HG02840 (cell line): ENCODE measurements at regions not wholly inside any gene's neighbourhood (a gene's known extent, or its start where the extent isn't known, plus 50 kb on each side); places are given as distances from the start of the nearest gene placed in this dataset.

Experiments
- ATAC-seq: cut with Tn5 transposase; IDR thresholded peaks from one replicate; pipeline ENCODE4 v1.9.1; 2021; ENCODE audit warnings: mild to moderate bottlenecking, moderate library complexity, moderate number of reproducible peaks; ENCODE audit not compliant: unreplicated experiment, low FRiP score

DNA sequence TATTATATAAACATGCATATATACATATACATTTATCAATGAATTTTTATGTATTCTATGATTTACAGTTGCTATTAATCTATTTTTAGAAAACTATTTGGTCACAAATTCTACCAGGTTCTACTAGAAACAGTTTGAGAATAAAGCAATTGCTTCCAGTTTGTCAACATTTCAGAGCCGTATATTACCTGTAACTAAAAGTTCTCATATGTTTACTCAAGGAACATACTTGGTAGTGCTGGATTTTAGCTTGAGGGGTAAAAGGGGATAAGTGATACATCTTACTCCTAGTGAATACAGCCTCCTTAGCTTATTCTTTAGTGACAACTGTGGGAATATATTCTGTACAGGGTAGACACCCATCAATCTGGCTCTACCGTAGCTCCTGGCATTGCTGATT is 1590.5 kb upstream of the LRRTM3 start:
- no peak for ATAC-seq

- no peak for ATAC-seq
Measured at GRCh38 chr10:65340340-65340739, 1585.5 kb upstream of the LRRTM3 start.

DNA sequence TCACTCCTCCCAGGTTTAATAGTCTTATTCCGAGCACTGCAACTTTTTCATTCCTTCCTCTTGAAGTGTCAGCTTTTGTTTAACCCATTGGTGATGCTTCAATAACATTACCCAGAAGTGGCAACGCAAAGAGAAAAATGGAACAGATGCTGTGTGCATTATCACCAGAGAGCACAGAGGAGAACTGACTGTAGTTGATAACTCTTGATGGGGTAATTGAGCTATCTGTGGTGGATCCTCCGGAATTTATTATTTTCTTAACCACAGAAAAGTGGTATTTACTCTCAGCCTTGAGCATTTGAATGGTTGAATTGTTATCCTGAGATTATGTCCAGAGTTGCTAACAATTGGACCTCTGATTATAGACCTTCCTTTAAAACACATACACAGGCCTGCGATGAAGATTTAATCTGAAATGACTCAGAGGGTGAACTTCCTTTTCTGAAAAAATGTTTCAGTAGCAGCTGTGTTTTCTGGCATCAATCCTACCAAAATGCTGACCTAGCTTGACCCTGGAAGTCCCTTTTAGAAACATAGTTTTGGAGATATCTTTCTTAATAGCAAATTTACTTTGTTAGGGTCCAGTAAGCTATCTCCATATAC is 1584.4 kb upstream of the LRRTM3 start:
- ATAC-seq, result no peak

- ATAC-seq, result no peak
Measured at GRCh38 chr10:65342245-65342644, 1583.6 kb upstream of the LRRTM3 start.

DNA sequence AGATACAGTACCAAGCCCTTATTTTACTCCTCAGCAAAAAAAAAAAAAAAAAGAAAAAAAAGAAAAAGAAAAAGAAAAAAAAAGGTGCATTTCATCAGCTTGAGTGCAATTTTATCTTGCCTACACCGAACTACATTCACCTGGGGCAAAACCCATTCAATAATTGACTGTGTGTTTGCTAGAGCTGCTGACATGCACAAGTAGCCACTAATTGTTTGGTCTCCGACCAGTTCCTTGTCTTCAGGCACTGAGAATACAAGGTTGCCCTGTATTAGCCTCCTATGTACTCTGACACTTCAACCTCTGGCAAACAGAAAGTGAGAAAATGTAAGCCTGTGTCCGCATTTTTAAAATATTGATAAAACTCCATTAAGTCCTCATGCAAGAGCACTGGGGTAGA is 1579.4 kb upstream of the LRRTM3 start:
- no peak for ATAC-seq

GRCh38 chr10:65348637-65349036 is 1577.2 kb upstream of the LRRTM3 start:
- ATAC-seq, result no peak

GRCh38 chr10:65350611-65351010 is 1575.2 kb upstream of the LRRTM3 start:
- no peak for ATAC-seq

- no peak for ATAC-seq
Measured at GRCh38 chr10:65355141-65355680, 1570.6 kb upstream of the LRRTM3 start.

DNA sequence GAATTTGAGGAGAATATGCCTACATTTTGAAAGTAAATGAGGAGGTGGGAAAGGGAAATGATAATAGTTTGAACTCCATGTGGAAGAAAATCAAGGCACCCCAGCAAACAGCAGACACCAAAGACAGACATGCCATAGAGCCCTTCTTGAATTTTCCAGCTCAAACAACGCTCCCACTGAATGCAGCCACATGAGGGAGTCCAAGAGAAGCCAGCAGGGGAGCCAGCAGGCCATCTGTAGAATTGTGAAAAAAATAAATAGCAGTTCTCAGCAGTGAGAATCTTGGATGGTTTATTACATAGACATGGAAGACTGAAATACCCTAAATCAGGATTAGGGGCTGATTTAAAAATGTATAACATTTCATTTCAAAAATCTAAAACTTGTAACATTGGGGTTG is 1567.3 kb upstream of the LRRTM3 start:
- no peak for ATAC-seq

DNA sequence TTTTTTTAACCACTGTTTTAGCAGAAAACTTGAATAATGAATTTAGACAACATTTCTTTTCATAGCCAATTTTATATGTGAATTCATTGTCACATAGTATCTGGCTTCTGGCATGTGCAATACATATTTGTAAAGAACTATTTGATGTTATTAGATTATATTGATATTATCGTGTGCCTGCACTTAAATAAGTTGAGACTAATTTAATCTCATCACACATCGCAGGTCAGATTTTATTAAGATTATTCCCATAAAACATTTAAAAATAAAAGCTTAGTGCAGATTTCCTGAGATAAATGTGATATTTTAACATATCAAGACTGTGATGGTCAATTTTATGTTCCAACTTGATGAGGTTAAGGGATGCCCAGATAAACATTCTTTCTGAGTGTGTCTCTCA is 1565.3 kb upstream of the LRRTM3 start:
- no peak for ATAC-seq

GRCh38 chr10:65365878-65366277 is 1560.0 kb upstream of the LRRTM3 start:
- ATAC-seq, result no peak

DNA sequence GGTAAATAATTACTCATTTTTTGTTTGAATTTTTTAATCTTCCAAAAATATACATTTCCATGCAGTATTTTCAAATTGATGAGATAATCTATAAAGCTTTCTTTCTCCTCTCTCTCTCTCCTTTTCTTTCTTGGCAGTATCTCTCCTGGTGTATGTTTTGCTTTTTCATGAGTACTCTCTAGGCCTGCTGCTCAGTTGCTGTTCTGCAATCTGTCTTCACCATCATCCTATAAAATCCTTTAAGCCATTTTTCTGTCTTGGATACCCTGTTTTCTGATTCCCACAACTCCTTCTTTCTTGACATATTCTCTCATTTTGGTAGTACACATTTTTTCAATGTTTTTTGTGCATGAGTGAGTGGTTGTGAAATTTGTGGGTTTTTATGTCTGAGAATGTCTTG is 1558.1 kb upstream of the LRRTM3 start:
- no peak for ATAC-seq

DNA sequence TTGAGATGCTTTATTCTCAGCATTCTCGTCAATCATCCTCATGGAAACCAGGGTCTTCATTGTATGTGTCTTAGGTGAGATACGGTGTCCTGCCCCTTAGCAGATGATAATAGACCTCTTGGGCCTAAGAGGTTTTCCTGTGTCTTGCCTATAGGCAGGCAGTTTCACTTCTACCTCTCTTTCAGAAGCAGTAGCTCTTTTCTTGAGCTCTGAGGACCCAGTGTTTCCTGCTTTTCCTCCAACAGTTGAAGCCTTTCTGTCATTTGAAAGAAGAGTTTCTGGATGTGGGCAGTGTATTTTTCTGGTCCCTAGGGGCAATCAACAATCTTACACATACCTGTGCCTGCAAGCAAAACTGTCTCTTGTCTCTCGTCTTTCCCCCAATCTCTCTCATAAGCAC is 1550.3 kb upstream of the LRRTM3 start:
- no peak for ATAC-seq

DNA sequence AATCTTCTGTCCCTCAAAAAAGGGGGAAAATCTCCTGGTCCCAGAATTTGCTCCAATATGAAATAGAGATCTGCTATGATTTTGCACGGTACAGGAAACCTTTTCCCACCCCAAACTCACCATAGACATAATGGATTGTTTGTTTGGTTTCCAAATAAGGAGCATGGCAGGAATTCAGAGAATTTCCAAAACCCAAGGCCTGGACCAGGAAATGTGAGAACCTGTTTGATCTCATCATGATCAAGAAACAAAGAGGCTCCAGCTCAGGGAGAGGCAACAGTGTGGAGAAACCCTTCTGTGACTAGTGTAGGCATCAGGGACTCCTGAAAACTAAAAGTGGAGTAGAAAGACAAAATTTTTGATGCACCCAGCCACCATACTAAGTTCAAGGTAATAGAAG is 1548.1 kb upstream of the LRRTM3 start:
- ATAC-seq, result no peak

DNA sequence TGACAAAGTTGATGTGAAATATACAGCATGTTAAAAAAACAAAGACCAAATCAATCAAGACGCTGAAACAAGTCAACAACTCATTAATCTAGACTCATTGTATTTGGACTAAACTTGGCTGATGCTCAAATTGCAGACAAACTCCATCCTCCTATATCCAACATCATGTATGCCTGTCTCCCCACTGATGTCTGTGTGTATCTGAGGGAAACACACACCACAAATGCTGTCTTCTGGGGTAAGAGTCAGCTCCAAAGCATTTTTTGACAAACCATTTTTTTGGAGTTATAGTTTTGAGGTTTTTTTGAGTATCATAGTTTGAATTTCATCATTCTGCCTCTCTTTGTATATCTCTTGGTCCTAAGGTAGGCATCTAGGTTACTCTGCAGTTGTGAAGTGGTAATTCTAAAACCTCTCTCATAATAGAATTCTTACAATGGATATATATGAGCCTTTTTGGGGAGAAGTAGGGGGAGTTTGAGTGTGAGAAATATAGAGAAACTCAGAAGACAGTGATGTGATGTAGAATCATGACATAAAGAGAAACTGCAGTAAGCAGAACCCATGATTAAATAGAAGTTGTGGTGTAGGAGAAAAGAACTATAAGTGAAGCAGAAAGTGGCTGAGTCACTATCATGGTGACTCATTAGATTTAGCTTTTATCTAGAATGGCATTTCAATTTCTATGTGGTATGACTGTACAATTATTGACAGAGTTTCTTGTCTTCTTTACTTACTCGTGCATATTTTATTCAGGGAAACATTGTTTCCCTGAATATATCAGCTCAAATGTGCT is 1531.1 kb upstream of the LRRTM3 start:
- no peak for ATAC-seq

- ATAC-seq, result no peak
Measured at GRCh38 chr10:65395631-65396030, 1530.2 kb upstream of the LRRTM3 start.

GRCh38 chr10:65396997-65397396 is 1528.8 kb upstream of the LRRTM3 start:
- no peak for ATAC-seq

- no peak for ATAC-seq
Measured at GRCh38 chr10:65408401-65408800, 1517.4 kb upstream of the LRRTM3 start.

DNA sequence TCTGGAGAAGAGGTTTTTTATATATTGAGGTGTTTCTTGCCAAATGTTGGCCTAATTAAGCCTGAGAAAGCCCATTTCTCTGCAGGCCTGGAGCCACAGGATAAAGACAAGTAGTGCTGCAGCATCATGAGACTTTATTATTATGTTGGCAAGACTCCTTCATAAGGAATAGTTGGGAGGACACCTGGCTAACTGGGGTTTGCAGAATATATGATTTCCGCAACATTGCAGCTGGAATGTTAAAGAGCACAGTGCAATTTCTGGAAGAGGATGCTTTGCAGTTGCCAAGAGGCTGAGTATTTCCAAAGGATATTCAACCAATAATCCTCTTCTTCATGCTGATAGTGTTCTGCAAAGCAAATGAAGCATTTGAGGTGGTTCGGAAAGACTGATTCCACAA is 1512.8 kb upstream of the LRRTM3 start:
- ATAC-seq, result no peak

DNA sequence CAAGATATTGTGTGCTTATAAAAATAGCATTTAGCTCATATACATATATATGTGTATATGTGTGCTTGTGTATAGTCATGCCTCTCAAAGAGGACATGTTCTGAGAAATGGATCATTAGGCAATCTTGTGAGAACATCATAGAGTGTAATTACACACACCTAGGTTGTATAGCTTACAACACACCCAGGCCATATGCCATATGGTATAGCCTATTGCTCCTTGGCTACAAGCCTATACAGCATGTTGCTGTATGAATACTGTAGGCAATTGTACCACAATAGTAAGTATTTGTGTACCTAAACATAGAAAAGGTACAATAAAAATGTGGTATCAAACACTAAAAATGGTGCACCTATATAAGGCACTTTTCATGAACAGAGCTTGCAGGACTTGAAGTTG is 1510.5 kb upstream of the LRRTM3 start:
- ATAC-seq, result no peak

- ATAC-seq, result no peak
Measured at GRCh38 chr10:65416094-65416493, 1509.7 kb upstream of the LRRTM3 start.

GRCh38 chr10:65419629-65420028 is 1506.2 kb upstream of the LRRTM3 start:
- no peak for ATAC-seq
